ENCODE measurements at regions not wholly inside any gene's neighbourhood (a gene's known extent, or its start where the extent isn't known, plus 50 kb on each side); places are given as distances from the start of the nearest gene placed in this dataset.

GRCh38 chr3:178022599-178022998, 513.6 kb upstream of the KCNMB2 start:
- H4K20me1 ChIP-seq (ENCODE audit: control insufficient read depth, insufficient read depth, low read depth, low read length): no peaks in the 10 kb centered on the region
- no peaks in the 10 kb centered on the region for H3K79me2 ChIP-seq (ENCODE audit: control insufficient read depth, low read length)
- no peaks in the 10 kb centered on the region for H3K4me1 ChIP-seq (ENCODE audit: control insufficient read depth, low read length)
- H3K27ac ChIP-seq (ENCODE audit: low read depth, low read length): no peak overlapping the region
- no peaks in the 10 kb centered on the region for H3F3A ChIP-seq (ENCODE audit: control insufficient read depth, insufficient read depth)
- no peaks in the 10 kb centered on the region for H3K9me3 ChIP-seq (ENCODE audit: control insufficient read depth, insufficient read depth, low read length)
- H3K27me3 ChIP-seq (ENCODE audit: control insufficient read depth, low read length): no peaks in the 10 kb centered on the region
- no peaks in the 10 kb centered on the region for H3K36me3 ChIP-seq (ENCODE audit: control insufficient read depth, low read length)
- H3K4me2 ChIP-seq (ENCODE audit: low read length): no peak overlapping the region
- H3K9me2 ChIP-seq (replicated peaks; ENCODE audit: control insufficient read depth, low read length): no peaks in the 10 kb centered on the region
- H3K4me3 ChIP-seq (ENCODE audit: low read length): no peak overlapping the region
- no peak for TF ChIP-seq EZH2phosphoT487 (IDR thresholded peaks at IDR 0.05; ENCODE audit: borderline replicate concordance, low read length)

- Histone ChIP-seq H3K36me3 (ENCODE audit: control insufficient read depth, low read length) (no peaks in the 10 kb centered on the region), H3K79me2 (ENCODE audit: control insufficient read depth, low read length) (no peaks in the 10 kb centered on the region), H4K20me1 (ENCODE audit: control insufficient read depth, insufficient read depth, low read depth, low read length) (no peaks in the 10 kb centered on the region), H3K4me1 (ENCODE audit: control insufficient read depth, low read length) (no peaks in the 10 kb centered on the region), H3F3A (ENCODE audit: control insufficient read depth, insufficient read depth) (no peaks in the 10 kb centered on the region), H3K9me2 (replicated peaks; ENCODE audit: control insufficient read depth, low read length) (no peaks in the 10 kb centered on the region), H3K27me3 (ENCODE audit: control insufficient read depth, low read length) (no peaks in the 10 kb centered on the region), H3K4me3 (ENCODE audit: low read length) (no peak overlapping the region), H3K27ac (ENCODE audit: low read depth, low read length) (no peak overlapping the region), H3K4me2 (ENCODE audit: low read length) (no peak overlapping the region), H3K9me3 (ENCODE audit: control insufficient read depth, insufficient read depth, low read length) (no peaks in the 10 kb centered on the region)
- TF ChIP-seq EZH2phosphoT487 (IDR thresholded peaks at IDR 0.05; ENCODE audit: borderline replicate concordance, low read length) (no peak), CTCF (IDR thresholded peaks at IDR 0.05; ENCODE audit: low read depth, low read length, poor library complexity, severe bottlenecking) (no peak)
Measured at GRCh38 chr3:178028933-178029332, 507.3 kb upstream of the KCNMB2 start.

GRCh38 chr3:178036451-178037144, 499.6 kb upstream of the KCNMB2 start:
- no peaks in the 10 kb centered on the region for H3K36me3 ChIP-seq (ENCODE audit: control insufficient read depth, low read length)
- no peaks in the 10 kb centered on the region for H3K9me3 ChIP-seq (ENCODE audit: control insufficient read depth, insufficient read depth, low read length)
- no peaks in the 10 kb centered on the region for H3K4me1 ChIP-seq (ENCODE audit: control insufficient read depth, low read length)
- H3K9me2 ChIP-seq (replicated peaks; ENCODE audit: control insufficient read depth, low read length): no peaks in the 10 kb centered on the region
- H3K27me3 ChIP-seq (ENCODE audit: control insufficient read depth, low read length): no peaks in the 10 kb centered on the region
- H3K4me3 ChIP-seq (ENCODE audit: low read length): no peak overlapping the region
- H4K20me1 ChIP-seq (ENCODE audit: control insufficient read depth, insufficient read depth, low read depth, low read length): no peaks in the 10 kb centered on the region
- H3K79me2 ChIP-seq (ENCODE audit: control insufficient read depth, low read length): no peaks in the 10 kb centered on the region
- H3F3A ChIP-seq (ENCODE audit: control insufficient read depth, insufficient read depth): no peaks in the 10 kb centered on the region
- no peak overlapping the region for H3K4me2 ChIP-seq (ENCODE audit: low read length)
- H3K27ac ChIP-seq (ENCODE audit: low read depth, low read length): no peak overlapping the region
- TF ChIP-seq EZH2phosphoT487 (IDR thresholded peaks at IDR 0.05; ENCODE audit: borderline replicate concordance, low read length): no peak
- no peak for TF ChIP-seq CTCF (IDR thresholded peaks at IDR 0.05; ENCODE audit: low read depth, low read length, poor library complexity, severe bottlenecking)

GRCh38 chr3:178041931-178042330, 494.3 kb upstream of the KCNMB2 start:
- Histone ChIP-seq H3F3A (ENCODE audit: control insufficient read depth, insufficient read depth) (no peaks in the 10 kb centered on the region), H3K4me1 (ENCODE audit: control insufficient read depth, low read length) (no peaks in the 10 kb centered on the region), H3K4me3 (ENCODE audit: low read length) (no peak overlapping the region), H3K4me2 (ENCODE audit: low read length) (no peak overlapping the region), H4K20me1 (ENCODE audit: control insufficient read depth, insufficient read depth, low read depth, low read length) (no peaks in the 10 kb centered on the region), H3K27ac (ENCODE audit: low read depth, low read length) (no peak overlapping the region), H3K9me2 (replicated peaks; ENCODE audit: control insufficient read depth, low read length) (no peaks in the 10 kb centered on the region), H3K27me3 (ENCODE audit: control insufficient read depth, low read length) (no peaks in the 10 kb centered on the region), H3K9me3 (ENCODE audit: control insufficient read depth, insufficient read depth, low read length) (no peaks in the 10 kb centered on the region), H3K79me2 (ENCODE audit: control insufficient read depth, low read length) (no peaks in the 10 kb centered on the region), H3K36me3 (ENCODE audit: control insufficient read depth, low read length) (no peaks in the 10 kb centered on the region)
- TF ChIP-seq EZH2phosphoT487 (IDR thresholded peaks at IDR 0.05; ENCODE audit: borderline replicate concordance, low read length) (no peak), CTCF (IDR thresholded peaks at IDR 0.05; ENCODE audit: low read depth, low read length, poor library complexity, severe bottlenecking) (no peak)
